ENCODE measurements at regions not wholly inside any gene's neighbourhood (a gene's known extent, or its start where the extent isn't known, plus 50 kb on each side); places are given as distances from the start of the nearest gene placed in this dataset.

GRCh38 chr5:5932824-5933223 lies 445.5 kb downstream of the MED10 start:
- TF ChIP-seq CTCF (conservative IDR thresholded peaks at IDR 0.05) (no peak), ZFX (IDR thresholded peaks at IDR 0.05) (no peak)
